ENCODE measurements at regions not wholly inside any gene's neighbourhood (a gene's known extent, or its start where the extent isn't known, plus 50 kb on each side); places are given as distances from the start of the nearest gene placed in this dataset.

GRCh38 chr21:27680181-27680580 is 713.3 kb upstream of the ADAMTS5 start:
- Histone ChIP-seq H3K9me3 (replicated peaks; ENCODE audit: control insufficient read depth, insufficient read depth, low read length) (no peaks in the 10 kb centered on the region), H3K4me2 (ENCODE audit: insufficient read depth, low read length) (no peak overlapping the region), H4K20me1 (replicated peaks; ENCODE audit: control insufficient read depth, extremely low read depth, insufficient read depth, low read length) (no peaks in the 10 kb centered on the region), H3K4me3 (replicated peaks in 1 of 3; ENCODE audit: insufficient read depth in 1 of 3, low read depth in 1 of 3, low read length in 3 of 3) (no peak overlapping the region), H3K9me1 (replicated peaks; ENCODE audit: control insufficient read depth, extremely low read depth, insufficient read depth, low read length) (no peaks in the 10 kb centered on the region), H3K9ac (replicated peaks; ENCODE audit: extremely low read depth, insufficient read depth, low read length) (no peak overlapping the region), H3K36me3 (ENCODE audit: control insufficient read depth in 2 of 2, extremely low read depth in 1 of 2, insufficient read depth in 2 of 2, low read length in 2 of 2) (no peaks in the 10 kb centered on the region), H3K27me3 (ENCODE audit: control insufficient read depth in 2 of 2, insufficient read depth in 2 of 2, low read length in 2 of 2) (no peaks in the 10 kb centered on the region), H3K27ac (ENCODE audit: insufficient read depth, low read depth, low read length) (no peak overlapping the region), H3K79me2 (ENCODE audit: control insufficient read depth, insufficient read depth, low read length) (no peaks in the 10 kb centered on the region), H2AFZ (ENCODE audit: low read depth, low read length) (no peak overlapping the region), H3K4me1 (ENCODE audit: control insufficient read depth, extremely low read depth, insufficient read depth, low read length) (peaks cover 8% of the 10 kb centered on the region)
- DNase-seq (ENCODE audit: low read depth, low spot score) (peak; percentile 45), FAIRE-seq (no peak)
- no TSS peak for BruUV-seq (replicated peaks)
- intact Hi-C loops (cut with micrococcal nuclease), result loop anchor here (10.0 kb wide), 1 partner anchor 85 kb away; no protein-coding TSS in a partner anchor
- dilution Hi-C loops (cut with MboI; ENCODE audit: extremely low pct_ligation_motif_present, low sequenced_read_pairs), result no loop called here
- ChIA-PET CTCF (no interaction called here), POLR2A (no interaction called here)
- TF ChIP-seq POLR2AphosphoS5 (IDR thresholded peaks at IDR 0.05; ENCODE audit: insufficient read depth, low read depth, low read length) (no peak), JUN (IDR thresholded peaks at IDR 0.05; ENCODE audit: borderline replicate concordance, insufficient read depth, insufficient read length, low read depth) (no peak), FOS (IDR thresholded peaks at IDR 0.05; ENCODE audit: borderline replicate concordance, insufficient read depth, low read length) (no peak), EZH2 (IDR thresholded peaks at IDR 0.05; ENCODE audit: borderline replicate concordance, low read depth, low read length, severe bottlenecking) (no peak), CTCF (IDR thresholded peaks at IDR 0.05; ENCODE audit: extremely low read depth in 1 of 2, insufficient read depth in 1 of 2, low read depth in 1 of 2, low read length in 2 of 2) (no peak), MYC (IDR thresholded peaks at IDR 0.05; ENCODE audit: low read depth, low read length) (no peak), POLR2A (IDR thresholded peaks at IDR 0.05; ENCODE audit: low read depth, low read length) (no peak), GATA2 (IDR thresholded peaks at IDR 0.05; ENCODE audit: insufficient read depth, insufficient read length, low read depth, low read length) (no peak)
- TF ChIP-seq, protein P1, sequence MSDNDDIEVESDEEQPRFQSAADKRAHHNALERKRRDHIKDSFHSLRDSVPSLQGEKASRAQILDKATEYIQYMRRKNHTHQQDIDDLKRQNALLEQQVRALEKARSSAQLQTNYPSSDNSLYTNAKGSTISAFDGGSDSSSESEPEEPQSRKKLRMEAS (IDR thresholded peaks at IDR 0.05; ENCODE audit: insufficient read depth, insufficient read length), result no peak
